PFSK-1 (cell line): ENCODE measurements at regions not wholly inside any gene's neighbourhood (a gene's known extent, or its start where the extent isn't known, plus 50 kb on each side); places are given as distances from the start of the nearest gene placed in this dataset.

Source experiments
- FOXP2 ChIP-seq: optimal IDR thresholded peaks from 2 replicates; pipeline ENCODE3; 2011; ENCODE audit warnings: borderline replicate concordance, control low read depth, inconsistent platforms; ENCODE audit not compliant: insufficient read depth; ENCODE audit errors: extremely low read length, extremely low read depth
- POLR2AphosphoS5 ChIP-seq: IDR thresholded peaks from 2 replicates; pipeline ENCODE4 v1.6.1; 2012; ENCODE audit warnings: low read depth, mild to moderate bottlenecking, control low read depth, low read length, moderate library complexity
- SIN3A ChIP-seq: IDR thresholded peaks from 2 replicates; pipeline ENCODE4 v1.6.1; 2012; ENCODE audit warnings: mild to moderate bottlenecking, low read length, moderate library complexity, borderline replicate concordance; ENCODE audit not compliant: insufficient read depth
- TAF1 ChIP-seq: IDR thresholded peaks from 2 replicates; pipeline ENCODE4 v1.6.1; 2012; ENCODE audit warnings: low read length, control low read depth, borderline replicate concordance; ENCODE audit not compliant: insufficient read depth
- TF ChIP-seq, protein P1 (sequence below), 2 experiments: IDR thresholded peaks; 2 replicates each; pipeline versions ENCODE4 v1.6.1 to v1.8.0; 2011 to 2012; ENCODE audit warnings: low read depth in 2 of 2, low read length in 2 of 2, control low read depth in 1 of 2, inconsistent platforms in 1 of 2, mild to moderate bottlenecking in 1 of 2, moderate library complexity in 1 of 2; ENCODE audit not compliant: insufficient read depth in 1 of 2

- TF ChIP-seq, protein P1, sequence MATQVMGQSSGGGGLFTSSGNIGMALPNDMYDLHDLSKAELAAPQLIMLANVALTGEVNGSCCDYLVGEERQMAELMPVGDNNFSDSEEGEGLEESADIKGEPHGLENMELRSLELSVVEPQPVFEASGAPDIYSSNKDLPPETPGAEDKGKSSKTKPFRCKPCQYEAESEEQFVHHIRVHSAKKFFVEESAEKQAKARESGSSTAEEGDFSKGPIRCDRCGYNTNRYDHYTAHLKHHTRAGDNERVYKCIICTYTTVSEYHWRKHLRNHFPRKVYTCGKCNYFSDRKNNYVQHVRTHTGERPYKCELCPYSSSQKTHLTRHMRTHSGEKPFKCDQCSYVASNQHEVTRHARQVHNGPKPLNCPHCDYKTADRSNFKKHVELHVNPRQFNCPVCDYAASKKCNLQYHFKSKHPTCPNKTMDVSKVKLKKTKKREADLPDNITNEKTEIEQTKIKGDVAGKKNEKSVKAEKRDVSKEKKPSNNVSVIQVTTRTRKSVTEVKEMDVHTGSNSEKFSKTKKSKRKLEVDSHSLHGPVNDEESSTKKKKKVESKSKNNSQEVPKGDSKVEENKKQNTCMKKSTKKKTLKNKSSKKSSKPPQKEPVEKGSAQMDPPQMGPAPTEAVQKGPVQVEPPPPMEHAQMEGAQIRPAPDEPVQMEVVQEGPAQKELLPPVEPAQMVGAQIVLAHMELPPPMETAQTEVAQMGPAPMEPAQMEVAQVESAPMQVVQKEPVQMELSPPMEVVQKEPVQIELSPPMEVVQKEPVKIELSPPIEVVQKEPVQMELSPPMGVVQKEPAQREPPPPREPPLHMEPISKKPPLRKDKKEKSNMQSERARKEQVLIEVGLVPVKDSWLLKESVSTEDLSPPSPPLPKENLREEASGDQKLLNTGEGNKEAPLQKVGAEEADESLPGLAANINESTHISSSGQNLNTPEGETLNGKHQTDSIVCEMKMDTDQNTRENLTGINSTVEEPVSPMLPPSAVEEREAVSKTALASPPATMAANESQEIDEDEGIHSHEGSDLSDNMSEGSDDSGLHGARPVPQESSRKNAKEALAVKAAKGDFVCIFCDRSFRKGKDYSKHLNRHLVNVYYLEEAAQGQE (IDR thresholded peaks at IDR 0.05; ENCODE audit: insufficient read depth in 1 of 2, low read depth in 2 of 2, low read length in 2 of 2), result no peak
- no peak for TF ChIP-seq POLR2AphosphoS5
- TF ChIP-seq TAF1, result no peak
- no peak for TF ChIP-seq SIN3A
- TF ChIP-seq FOXP2, result no peak
These were observed 287.0 kb downstream of the TCERG1L start for GRCh38 chr10:131024259-131025131.

DNA sequence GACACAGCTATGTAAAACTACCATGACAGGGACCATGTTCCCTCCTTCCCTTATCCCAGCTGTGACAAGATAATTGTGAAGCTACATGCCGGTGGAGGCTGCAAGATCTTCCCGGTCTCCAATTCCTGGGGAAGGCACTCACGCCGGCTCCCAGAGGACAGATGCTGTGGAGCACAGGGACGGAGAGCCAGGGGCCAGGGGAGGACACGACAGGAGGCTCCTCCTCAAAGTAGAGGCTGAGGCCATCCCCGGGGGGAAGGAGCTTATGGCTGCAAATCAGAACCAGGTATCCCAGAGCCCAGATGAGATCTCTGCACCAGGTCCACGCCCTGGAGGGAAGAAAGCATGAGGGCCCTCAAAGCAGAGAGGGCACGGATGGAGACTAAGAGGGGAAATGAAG, 286.2 kb downstream of the TCERG1L start:
- TF ChIP-seq TAF1 (no peak), SIN3A (no peak), FOXP2 (no peak), POLR2AphosphoS5 (no peak)
- TF ChIP-seq, protein P1 (IDR thresholded peaks at IDR 0.05; ENCODE audit: insufficient read depth in 1 of 2, low read depth in 2 of 2, low read length in 2 of 2), result no peak

- TF ChIP-seq FOXP2 (no peak), TAF1 (no peak), POLR2AphosphoS5 (no peak)
- TF ChIP-seq, protein P1 (IDR thresholded peaks at IDR 0.05; ENCODE audit: insufficient read depth in 1 of 2, low read depth in 2 of 2, low read length in 2 of 2), result no peak
These were observed 284.3 kb downstream of the TCERG1L start for GRCh38 chr10:131027256-131027655.

GRCh38 chr10:131031346-131031745, 280.2 kb downstream of the TCERG1L start:
- TF ChIP-seq SIN3A (no peak), TAF1 (no peak), FOXP2 (no peak), POLR2AphosphoS5 (no peak)
- TF ChIP-seq, protein P1 (IDR thresholded peaks at IDR 0.05; ENCODE audit: insufficient read depth in 1 of 2, low read depth in 2 of 2, low read length in 2 of 2), result no peak
